Immature natural killer cell (primary cell): ENCODE measurements at regions not wholly inside any gene's neighbourhood (a gene's known extent, or its start where the extent isn't known, plus 50 kb on each side); places are given as distances from the start of the nearest gene placed in this dataset.
"Not testable (repeated sequence)": the region's sequence is repeated elsewhere in the genome, so short reads cannot be mapped to it uniquely, and the experiment has no call there.

ENCODE experiments used
- DNase-seq, 3 donors: peaks; one replicate each; pipeline ENCODE4 v3.0.0; 2022; ENCODE audit warnings: mixed read lengths in 1 of 3
- H3K27ac Mint-ChIP-seq, 6 donors: one replicate each; pipeline ENCODE4 v1.8.0; 2020; ENCODE audit warnings: mixed read lengths in 6 of 6, mild to moderate bottlenecking in 5 of 6, inconsistent platforms in 4 of 6, moderate library complexity in 3 of 6
- H3K27me3 Mint-ChIP-seq, 3 donors: one replicate each; pipeline ENCODE4 v1.8.0; 2020 to 2021; ENCODE audit warnings: low read depth in 3 of 3, mild to moderate bottlenecking in 3 of 3, mixed read lengths in 3 of 3, moderate library complexity in 3 of 3, inconsistent platforms in 1 of 3
- H3K36me3 Mint-ChIP-seq, 3 donors: one replicate each; pipeline ENCODE4 v1.8.0; 2020; ENCODE audit warnings: mixed read lengths in 3 of 3, inconsistent platforms in 2 of 3, mild to moderate bottlenecking in 2 of 3
- H3K4me1 Mint-ChIP-seq, 2 donors: one replicate each; pipeline ENCODE4 v1.8.0; 2020; ENCODE audit warnings: inconsistent platforms in 2 of 2, mild to moderate bottlenecking in 2 of 2, mixed read lengths in 2 of 2, moderate library complexity in 1 of 2
- H3K4me3 Mint-ChIP-seq, 5 donors: one replicate each; pipeline ENCODE4 v1.8.0; 2020; ENCODE audit warnings: mild to moderate bottlenecking in 5 of 5, mixed read lengths in 5 of 5, inconsistent platforms in 3 of 5, moderate library complexity in 3 of 5
- H3K9me3 Mint-ChIP-seq, 6 donors: one replicate each; pipeline ENCODE4 v1.8.0; 2020; ENCODE audit warnings: mild to moderate bottlenecking in 6 of 6, mixed read lengths in 6 of 6, inconsistent platforms in 4 of 6, moderate library complexity in 3 of 6

DNA sequence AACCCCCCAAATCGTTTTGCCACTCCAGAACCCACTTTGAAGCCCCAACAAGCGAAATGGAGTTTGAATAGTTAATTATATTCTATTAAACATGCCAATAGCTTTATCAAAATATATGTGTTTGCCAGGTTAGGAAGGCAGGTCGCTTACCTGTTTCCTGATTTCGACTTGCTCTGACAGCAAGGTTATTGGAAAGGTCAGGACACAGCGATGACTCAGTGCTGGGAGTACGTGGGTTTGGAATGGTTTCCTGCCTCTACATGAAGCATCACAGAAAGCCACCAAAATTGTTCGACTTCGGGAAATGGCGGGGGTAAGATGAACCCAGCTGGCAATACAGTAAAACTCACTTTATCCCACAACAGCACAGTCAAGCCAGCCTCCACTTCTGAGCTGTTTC lies 135.6 kb upstream of the ABI3BP start:
- H3K4me3 Mint-ChIP-seq, result no peak overlapping the region
- no peak overlapping the region for H3K27ac Mint-ChIP-seq
- H3K9me3 Mint-ChIP-seq, result peaks cover 0 to 7% (median 0%) of the 10 kb centered on the region in 6 donors
- H3K4me1 Mint-ChIP-seq, result peaks cover 3 to 4% of the 10 kb centered on the region in 2 donors
- H3K36me3 Mint-ChIP-seq, result no peaks in the 10 kb centered on the region
- H3K27me3 Mint-ChIP-seq, result peaks cover 2 to 6% (median 3%) of the 10 kb centered on the region in 3 donors
- no peak for DNase-seq

DNA sequence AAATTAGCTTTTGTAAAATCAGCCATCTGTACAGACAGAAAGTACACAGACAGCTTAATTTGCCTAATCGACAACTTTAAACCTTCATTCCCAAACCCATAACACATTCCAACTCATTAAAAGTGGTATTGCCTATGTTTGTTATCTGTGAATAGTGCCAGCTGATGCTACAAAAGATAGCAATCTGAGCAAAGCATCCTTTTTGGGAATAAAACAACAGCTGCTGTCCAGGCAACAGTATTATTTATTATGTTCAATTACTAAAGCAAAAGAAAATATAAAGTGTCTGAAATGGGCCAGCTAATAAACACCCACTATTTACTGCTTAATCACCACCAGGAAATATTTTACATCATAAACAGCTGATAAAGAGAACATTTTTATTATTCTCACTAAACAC lies 134.8 kb upstream of the ABI3BP start:
- no peak for DNase-seq
- no peak overlapping the region for H3K27ac Mint-ChIP-seq
- H3K36me3 Mint-ChIP-seq, result no peaks in the 10 kb centered on the region
- H3K27me3 Mint-ChIP-seq, result peaks cover under 1 to 5% (median 2%) of the 10 kb centered on the region in 3 donors
- no peak overlapping the region for H3K4me3 Mint-ChIP-seq
- no peaks in the 10 kb centered on the region for H3K4me1 Mint-ChIP-seq
- peaks cover 0 to 7% (median 0%) of the 10 kb centered on the region in 6 donors for H3K9me3 Mint-ChIP-seq

DNA sequence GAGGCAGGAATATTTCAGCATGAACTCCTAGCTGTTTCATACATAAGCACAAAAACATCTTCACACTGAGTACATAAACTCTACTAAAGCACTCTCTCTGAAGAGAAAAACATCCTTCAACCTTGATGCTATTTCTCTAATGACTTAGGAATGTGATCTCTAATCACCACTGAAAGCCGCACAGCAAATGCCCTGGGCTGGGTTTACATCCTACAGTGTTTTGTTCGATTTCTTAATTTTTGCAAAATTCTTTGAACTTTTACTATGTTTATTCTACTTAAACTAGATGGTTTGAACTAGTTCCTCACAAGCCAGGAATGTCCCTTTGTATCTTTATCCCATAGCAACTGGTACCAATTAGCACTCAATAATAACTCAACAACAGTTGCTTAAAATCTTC lies 130.9 kb upstream of the ABI3BP start:
- peaks cover 0 to 10% (median 0%) of the 10 kb centered on the region in 6 donors for H3K9me3 Mint-ChIP-seq
- H3K36me3 Mint-ChIP-seq, result no peaks in the 10 kb centered on the region
- H3K27ac Mint-ChIP-seq, result no peak overlapping the region
- no peak overlapping the region for H3K4me3 Mint-ChIP-seq
- H3K27me3 Mint-ChIP-seq, result peaks cover 0 to 5% (median 3%) of the 10 kb centered on the region in 3 donors
- no peaks in the 10 kb centered on the region for H3K4me1 Mint-ChIP-seq
- no peak for DNase-seq

DNA sequence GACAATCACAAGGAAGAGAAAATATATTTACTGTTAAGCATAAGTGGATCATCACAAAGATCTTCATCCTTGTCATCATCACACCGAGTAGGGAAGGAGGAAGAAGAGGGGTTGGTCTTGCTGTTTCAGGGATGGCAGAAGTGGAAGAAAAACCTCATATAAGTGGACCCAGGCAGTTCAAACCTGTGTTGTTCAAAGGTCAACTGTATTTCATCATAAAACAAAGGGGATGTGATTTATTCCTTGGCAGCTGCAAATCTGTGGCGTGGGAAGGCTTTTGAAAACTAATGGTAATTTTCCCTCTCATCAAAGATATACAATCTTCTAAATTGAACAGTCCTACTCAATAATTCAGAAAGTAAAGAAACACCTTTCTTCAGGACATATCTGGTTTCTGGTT lies 129.9 kb upstream of the ABI3BP start:
- DNase-seq, result no peak
- Mint-ChIP-seq H3K9me3 (peaks cover 0 to 10% (median 0%) of the 10 kb centered on the region in 6 donors), H3K27me3 (peaks cover 0 to 5% (median 3%) of the 10 kb centered on the region in 3 donors), H3K36me3 (no peaks in the 10 kb centered on the region), H3K4me3 (no peak overlapping the region), H3K4me1 (no peaks in the 10 kb centered on the region), H3K27ac (no peak overlapping the region)

DNA sequence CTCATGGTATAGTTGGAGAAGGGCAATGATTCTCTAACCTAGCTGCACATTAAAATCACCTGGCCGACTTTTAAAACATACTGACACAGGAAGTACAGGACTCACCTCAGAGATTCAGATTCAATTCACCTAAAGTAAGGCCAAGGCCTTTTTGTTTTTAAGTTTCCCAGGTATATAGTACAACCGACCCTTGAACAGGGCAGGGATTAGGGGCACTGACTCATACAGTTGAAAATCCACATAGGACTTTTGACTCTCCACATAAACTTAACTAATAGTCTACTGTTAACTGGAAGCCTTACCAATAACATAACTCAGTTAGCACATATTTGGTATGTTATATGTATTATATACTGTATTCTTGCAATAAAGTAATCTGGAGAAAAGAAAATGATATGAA lies 129.5 kb upstream of the ABI3BP start:
- DNase-seq, result no peak
- H3K9me3 Mint-ChIP-seq, result peaks cover 0 to 6% (median 0%) of the 10 kb centered on the region in 6 donors
- no peaks in the 10 kb centered on the region for H3K36me3 Mint-ChIP-seq
- H3K4me3 Mint-ChIP-seq, result no peak overlapping the region
- peaks cover 0 to 5% (median 3%) of the 10 kb centered on the region in 3 donors for H3K27me3 Mint-ChIP-seq
- no peak overlapping the region for H3K27ac Mint-ChIP-seq
- no peaks in the 10 kb centered on the region for H3K4me1 Mint-ChIP-seq

DNA sequence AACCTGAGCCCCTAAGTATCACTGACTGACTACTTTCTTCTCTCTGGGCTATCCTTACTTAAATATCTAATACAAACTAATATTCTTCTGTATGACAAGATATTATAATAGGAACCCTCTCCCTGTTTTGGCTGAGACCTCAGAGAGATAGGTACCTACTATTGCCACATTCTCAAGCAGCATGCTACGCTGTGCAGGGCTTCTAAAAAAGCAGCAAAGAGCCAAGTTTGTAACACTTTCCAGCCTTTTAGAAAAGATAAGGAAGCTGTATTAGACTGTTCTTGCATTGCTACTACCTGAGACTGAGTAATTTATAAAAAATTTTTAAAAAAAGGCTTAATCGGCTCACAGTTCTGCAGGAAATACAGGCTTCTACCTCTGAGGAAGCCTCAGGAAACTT lies 126.8 kb upstream of the ABI3BP start:
- Mint-ChIP-seq H3K4me3 (no peak overlapping the region), H3K27me3 (peaks cover 0 to 5% (median 3%) of the 10 kb centered on the region in 3 donors), H3K4me1 (no peaks in the 10 kb centered on the region), H3K9me3 (peaks cover 0 to 4% (median 0%) of the 10 kb centered on the region in 6 donors), H3K27ac (no peak overlapping the region), H3K36me3 (no peaks in the 10 kb centered on the region)
- DNase-seq, result no peak

DNA sequence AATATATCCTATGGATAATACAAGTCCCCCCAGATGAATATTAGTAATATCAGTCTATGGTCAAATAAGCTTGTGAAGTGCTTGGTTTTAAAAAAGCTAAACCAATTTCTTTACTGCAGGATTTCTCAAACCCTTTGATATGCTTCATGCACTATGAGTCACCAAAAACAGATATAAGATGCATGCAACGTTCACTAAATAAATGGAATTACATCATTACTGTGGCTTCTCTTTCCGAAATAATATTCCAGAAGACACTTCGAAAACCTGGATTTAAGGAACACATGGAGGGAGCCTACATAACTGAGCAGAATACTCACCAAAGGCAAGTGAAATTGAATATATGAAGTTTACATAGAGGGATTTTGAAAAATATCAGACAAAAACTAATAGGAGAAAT lies 126.3 kb upstream of the ABI3BP start:
- no peaks in the 10 kb centered on the region for H3K4me1 Mint-ChIP-seq
- H3K36me3 Mint-ChIP-seq, result no peaks in the 10 kb centered on the region
- H3K27ac Mint-ChIP-seq, result no peak overlapping the region

DNA sequence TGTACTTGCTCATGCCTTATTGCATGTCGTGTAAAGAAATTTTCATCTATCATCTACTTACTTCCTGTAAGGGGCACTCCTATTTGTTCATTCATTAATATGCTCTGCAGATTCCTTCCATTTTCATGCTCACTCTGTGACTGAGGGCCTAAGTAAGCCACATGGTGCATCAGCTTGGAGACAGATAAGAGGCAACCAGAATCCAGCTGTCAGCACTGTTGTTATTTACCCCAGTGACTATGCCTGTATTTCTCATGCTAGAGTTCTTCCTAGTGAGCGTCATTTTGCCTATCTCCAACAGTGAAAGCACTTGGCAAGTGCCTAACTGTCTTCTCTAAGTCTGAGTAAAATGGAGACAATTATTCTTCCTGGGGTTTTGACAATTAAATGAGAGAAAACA lies 124.8 kb upstream of the ABI3BP start:
- Mint-ChIP-seq H3K4me3 (no peak overlapping the region), H3K27me3 (peaks cover 0 to 3% (median 1%) of the 10 kb centered on the region in 3 donors), H3K4me1 (no peaks in the 10 kb centered on the region), H3K36me3 (no peaks in the 10 kb centered on the region), H3K27ac (no peak overlapping the region), H3K9me3 (peaks cover 0 to 4% (median 0%) of the 10 kb centered on the region in 6 donors)
- no peak for DNase-seq

More for the DNA sequence above, 126.3 kb upstream of the ABI3BP start:
- Mint-ChIP-seq H3K4me3 (no peak overlapping the region), H3K9me3 (peaks cover 0 to 4% (median 0%) of the 10 kb centered on the region in 6 donors), H3K27me3 (peaks cover 0 to 3% (median 3%) of the 10 kb centered on the region in 3 donors)
- DNase-seq, result no peak

DNA sequence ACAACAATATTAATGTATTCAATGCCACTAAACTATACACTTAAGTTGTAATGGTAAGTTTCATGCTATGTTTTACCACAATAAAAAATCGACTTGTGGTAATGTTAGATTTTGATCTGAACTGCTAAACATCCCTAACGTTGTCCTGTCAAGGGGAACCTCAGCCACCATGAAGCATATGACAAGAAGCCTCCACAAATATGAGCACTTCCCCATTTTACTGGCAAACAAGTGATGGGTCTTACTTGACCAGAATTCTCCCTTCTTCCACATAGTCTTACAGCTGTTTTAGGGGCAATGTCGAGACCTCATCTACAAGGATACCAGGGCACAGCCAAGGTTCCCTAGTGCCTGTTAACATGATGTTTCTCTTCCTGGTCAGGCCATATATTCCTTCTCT lies 124.2 kb upstream of the ABI3BP start:
- peaks cover 0 to 2% (median 1%) of the 10 kb centered on the region in 3 donors for H3K27me3 Mint-ChIP-seq

DNA sequence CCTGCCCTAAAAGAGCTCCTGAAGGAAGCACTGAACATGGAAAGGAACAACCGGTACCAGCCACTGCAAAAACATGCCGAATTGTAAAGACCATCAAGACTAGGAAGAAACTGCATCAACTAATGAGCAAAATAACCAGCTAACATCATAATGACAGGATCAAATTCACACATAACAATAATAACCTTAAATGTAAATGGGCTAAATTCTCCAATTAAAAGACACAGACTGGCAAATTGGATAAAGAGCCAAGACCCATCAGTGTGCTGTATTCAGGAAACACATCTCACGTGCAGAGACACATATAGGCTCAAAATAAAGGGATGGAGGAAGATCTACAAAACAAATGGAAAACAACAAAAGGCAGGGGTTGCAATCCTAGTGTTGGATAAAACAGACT lies 117.1 kb upstream of the ABI3BP start:
- not testable (repeated sequence) for H3K4me1 Mint-ChIP-seq, H3K36me3 Mint-ChIP-seq, H3K4me3 Mint-ChIP-seq, DNase-seq, H3K27ac Mint-ChIP-seq, H3K27me3 Mint-ChIP-seq
- peaks cover 4 to 19% (median 8%) of the 10 kb centered on the region in 6 donors for H3K9me3 Mint-ChIP-seq

More for the DNA sequence above, 124.2 kb upstream of the ABI3BP start:
- Mint-ChIP-seq H3K27ac (no peak overlapping the region), H3K4me1 (no peaks in the 10 kb centered on the region), H3K36me3 (no peaks in the 10 kb centered on the region), H3K9me3 (peaks cover 0 to 4% (median 0%) of the 10 kb centered on the region in 6 donors), H3K4me3 (no peak overlapping the region)
- DNase-seq, result no peak

DNA sequence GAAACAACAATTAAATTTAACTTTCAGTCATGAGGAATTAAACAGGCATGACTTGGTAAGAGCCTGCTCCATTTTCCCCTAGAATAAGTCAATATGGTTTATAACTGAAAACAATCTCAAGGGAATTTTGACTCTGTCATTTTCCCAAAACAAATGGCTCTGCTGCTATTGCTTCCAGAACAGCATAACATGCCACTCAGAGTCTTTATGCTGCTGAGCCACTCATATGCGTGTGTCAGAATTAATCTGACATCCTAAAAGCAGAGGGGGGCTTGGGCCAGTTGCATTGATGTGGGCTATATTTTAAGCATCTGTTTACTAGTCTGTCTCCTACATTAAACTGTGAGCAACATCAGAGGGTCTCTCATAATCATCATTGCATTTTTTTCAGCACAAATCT lies 111.1 kb upstream of the ABI3BP start:
- Mint-ChIP-seq H3K9me3 (peaks cover 0 to 7% (median under 1%) of the 10 kb centered on the region in 6 donors), H3K36me3 (no peaks in the 10 kb centered on the region), H3K4me3 (no peak overlapping the region), H3K27me3 (peaks cover 0 to 4% (median 0%) of the 10 kb centered on the region in 3 donors), H3K27ac (no peak overlapping the region), H3K4me1 (no peaks in the 10 kb centered on the region)
- no peak for DNase-seq

DNA sequence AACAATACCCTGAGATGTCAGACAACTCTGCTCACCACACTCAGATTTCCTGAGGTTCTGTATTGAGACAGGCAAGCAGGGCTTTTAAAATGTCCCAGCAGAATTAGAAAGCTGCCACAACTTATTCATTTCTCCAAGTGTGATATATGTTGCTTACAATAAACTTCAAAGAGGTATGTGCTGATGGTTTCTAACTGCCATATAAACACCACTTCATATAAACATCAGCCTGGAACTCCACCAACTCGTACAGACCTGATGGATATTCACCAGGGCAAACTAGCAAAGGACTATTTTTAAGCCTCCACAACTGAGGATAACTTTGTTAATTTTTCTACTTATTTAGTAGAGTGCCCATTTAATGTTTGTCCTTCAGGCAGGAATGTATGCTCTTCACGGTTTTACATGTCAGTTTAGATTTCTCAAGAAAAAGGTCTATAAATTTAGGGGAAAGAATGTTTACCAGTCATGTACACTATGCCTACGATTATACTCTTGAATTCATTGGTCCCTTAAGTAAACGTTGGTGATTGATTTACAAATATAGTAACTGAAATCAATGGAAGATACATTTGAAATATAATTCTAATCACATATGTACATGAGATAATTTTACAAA lies 109.6 kb upstream of the ABI3BP start:
- Mint-ChIP-seq H3K27ac (no peak overlapping the region), H3K4me1 (no peaks in the 10 kb centered on the region), H3K9me3 (peaks cover 0 to 5% (median 0%) of the 10 kb centered on the region in 6 donors), H3K36me3 (no peaks in the 10 kb centered on the region), H3K27me3 (peaks cover 0 to 4% (median 3%) of the 10 kb centered on the region in 3 donors), H3K4me3 (no peak overlapping the region)
- DNase-seq, result no peak

DNA sequence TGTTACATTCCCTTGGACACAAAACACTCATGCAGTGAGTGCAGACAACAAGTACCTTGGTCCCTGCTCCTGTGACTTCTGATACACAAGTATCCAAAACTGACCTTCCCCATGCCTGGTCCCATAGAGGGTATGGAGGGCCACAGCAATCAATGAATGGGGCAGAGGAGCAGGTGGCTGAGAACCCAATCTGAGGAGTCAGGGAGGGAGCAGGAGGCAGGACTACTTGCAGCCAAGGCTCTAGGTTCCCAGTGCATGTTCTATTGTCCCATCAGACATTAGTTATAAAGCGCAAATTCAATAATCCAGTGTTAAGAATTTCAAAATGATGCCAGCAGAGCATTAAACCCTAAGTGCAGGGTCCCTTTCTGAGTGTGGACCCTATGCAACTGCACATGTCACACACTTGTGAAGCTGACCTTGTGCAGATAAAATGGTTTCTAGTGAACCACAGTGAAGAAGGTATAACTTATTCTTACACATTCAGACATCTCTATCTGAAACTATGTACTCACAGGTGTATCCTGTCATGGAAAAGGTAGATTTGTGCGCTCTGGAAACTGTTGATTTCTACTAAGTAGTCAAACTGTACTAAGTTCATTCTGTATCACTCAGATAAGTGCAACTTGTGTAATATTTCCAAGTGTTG lies 107.3 kb upstream of the ABI3BP start:
- Mint-ChIP-seq H3K4me1 (no peaks in the 10 kb centered on the region), H3K27me3 (peaks cover 0 to 4% (median 3%) of the 10 kb centered on the region in 3 donors), H3K36me3 (no peaks in the 10 kb centered on the region), H3K27ac (no peak overlapping the region), H3K9me3 (no peaks in the 10 kb centered on the region), H3K4me3 (no peak overlapping the region)
- no peak for DNase-seq

DNA sequence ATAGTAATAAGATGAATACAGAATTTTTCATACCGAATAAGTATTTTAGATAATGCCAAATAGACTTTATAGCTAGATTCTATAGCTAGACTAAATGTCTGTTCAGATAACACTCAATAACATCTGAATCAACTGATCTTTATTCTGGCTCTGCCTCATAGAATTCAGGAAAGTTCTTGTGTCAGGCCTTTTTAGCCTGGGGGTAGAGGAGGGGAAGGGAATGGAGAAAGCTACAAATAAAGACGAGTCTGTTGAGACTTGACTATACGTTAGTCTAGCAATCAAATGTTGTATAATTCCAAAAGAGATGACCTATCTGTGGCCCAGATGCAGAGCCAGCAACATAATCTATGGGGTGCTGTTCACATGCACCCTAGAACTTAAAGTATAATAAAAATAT lies 106.6 kb upstream of the ABI3BP start:
- H3K4me1 Mint-ChIP-seq, result no peaks in the 10 kb centered on the region
- no peaks in the 10 kb centered on the region for H3K9me3 Mint-ChIP-seq
- no peaks in the 10 kb centered on the region for H3K36me3 Mint-ChIP-seq
- H3K4me3 Mint-ChIP-seq, result no peak overlapping the region
- H3K27ac Mint-ChIP-seq, result no peak overlapping the region
- DNase-seq, result no peak
- H3K27me3 Mint-ChIP-seq, result peaks cover 0 to 4% (median 3%) of the 10 kb centered on the region in 3 donors
